ENCODE measurements at regions not wholly inside any gene's neighbourhood (a gene's known extent, or its start where the extent isn't known, plus 50 kb on each side); places are given as distances from the start of the nearest gene placed in this dataset.
"Not testable (repeated sequence)": the region's sequence is repeated elsewhere in the genome, so short reads cannot be mapped to it uniquely, and the experiment has no call there.

- CTCF ChIA-PET; H3K27ac ChIP-seq (ENCODE audit: low read depth in 2 of 2, low read length in 1 of 2); H3K36me3 ChIP-seq (replicated peaks in 1 of 2; ENCODE audit: control insufficient read depth in 1 of 2, insufficient read depth in 2 of 2, low read length in 1 of 2); H4K20me1 ChIP-seq (ENCODE audit: insufficient read depth); POLR2A ChIA-PET; H3K4me3 ChIP-seq (ENCODE audit: low read depth in 2 of 2, low read length in 1 of 2); H3K79me2 ChIP-seq (ENCODE audit: insufficient read depth); H3K4me2 ChIP-seq; DNase-seq; H3K4me1 ChIP-seq (ENCODE audit: control insufficient read depth in 1 of 2, insufficient read depth in 2 of 2, low read depth in 1 of 2, low read length in 1 of 2); H2AFZ ChIP-seq (ENCODE audit: low read depth); H3F3A ChIP-seq (replicated peaks; ENCODE audit: insufficient read depth); H3K9me3 ChIP-seq; H3K9me2 ChIP-seq; H3K9ac ChIP-seq: not testable (repeated sequence)
- peaks cover 33% of the 10 kb centered on the region for H3K27me3 ChIP-seq (ENCODE audit: insufficient read depth)
- 51% methylated on average over 6 of the region's 6 CpGs for WGBS (ENCODE audit: low lambda C conversion rate)
These were observed 271.7 kb upstream of the IRX1 start for GRCh38 chr5:3323966-3324365.

- Histone ChIP-seq H3K9ac (no peak overlapping the region), H3K79me2 (ENCODE audit: insufficient read depth) (no peaks in the 10 kb centered on the region), H3K27ac (ENCODE audit: low read depth in 2 of 2, low read length in 1 of 2) (no peak overlapping the region), H3F3A (replicated peaks; ENCODE audit: insufficient read depth) (peaks cover 5% of the 10 kb centered on the region), H3K4me2 (no peak overlapping the region), H2AFZ (ENCODE audit: low read depth) (no peak overlapping the region), H3K9me2 (no peaks in the 10 kb centered on the region), H3K4me3 (ENCODE audit: low read depth in 2 of 2, low read length in 1 of 2) (no peak overlapping the region), H3K4me1 (ENCODE audit: control insufficient read depth in 1 of 2, insufficient read depth in 2 of 2, low read depth in 1 of 2, low read length in 1 of 2) (no peaks in the 10 kb centered on the region), H3K9me3 (no peaks in the 10 kb centered on the region), H4K20me1 (ENCODE audit: insufficient read depth) (no peaks in the 10 kb centered on the region), H3K27me3 (ENCODE audit: insufficient read depth) (peaks cover 28% of the 10 kb centered on the region; the same call in 1 of the 2 replicates), H3K36me3 (replicated peaks in 1 of 2; ENCODE audit: control insufficient read depth in 1 of 2, insufficient read depth in 2 of 2, low read length in 1 of 2) (no peaks in the 10 kb centered on the region)
- TF ChIP-seq ZBTB33 (IDR thresholded peaks at IDR 0.05; ENCODE audit: borderline replicate concordance, low read depth): no peak
- TF ChIP-seq TEAD4 (IDR thresholded peaks at IDR 0.05; ENCODE audit: borderline replicate concordance, insufficient read depth): no peak
- no peak for TF ChIP-seq CTCF (IDR thresholded peaks at IDR 0.05)
- ChIA-PET CTCF (no interaction called here), POLR2A (no interaction called here)
- DNase-seq: no peak
- WGBS (ENCODE audit: low lambda C conversion rate): 10% methylated on average over 3 of the region's 3 CpGs
These were observed 272.5 kb upstream of the IRX1 start for GRCh38 chr5:3323144-3323543.

- 76% methylated on average over 3 of the region's 3 CpGs for WGBS (ENCODE audit: low lambda C conversion rate)
- CTCF ChIA-PET: no interaction called here
- Histone ChIP-seq H3K9me3 (no peaks in the 10 kb centered on the region), H3K9me2 (no peaks in the 10 kb centered on the region), H4K20me1 (ENCODE audit: insufficient read depth) (no peaks in the 10 kb centered on the region), H3K4me2 (no peak overlapping the region), H3K36me3 (replicated peaks in 1 of 2; ENCODE audit: control insufficient read depth in 1 of 2, insufficient read depth in 2 of 2, low read length in 1 of 2) (no peaks in the 10 kb centered on the region), H2AFZ (ENCODE audit: low read depth) (no peak overlapping the region), H3F3A (replicated peaks; ENCODE audit: insufficient read depth) (peaks cover 5% of the 10 kb centered on the region), H3K4me1 (ENCODE audit: control insufficient read depth in 1 of 2, insufficient read depth in 2 of 2, low read depth in 1 of 2, low read length in 1 of 2) (no peaks in the 10 kb centered on the region), H3K27me3 (ENCODE audit: insufficient read depth) (peaks cover 23% of the 10 kb centered on the region; the same call in 1 of the 2 replicates), H3K79me2 (ENCODE audit: insufficient read depth) (no peaks in the 10 kb centered on the region), H3K4me3 (ENCODE audit: low read depth in 2 of 2, low read length in 1 of 2) (no peak overlapping the region), H3K9ac (no peak overlapping the region), H3K27ac (ENCODE audit: low read depth in 2 of 2, low read length in 1 of 2) (no peak overlapping the region)
- TF ChIP-seq JUND (IDR thresholded peaks at IDR 0.05): no peak
- no peak for TF ChIP-seq SIN3A (IDR thresholded peaks at IDR 0.05; ENCODE audit: borderline replicate concordance, low read depth, low read length)
- TF ChIP-seq RAD21 (IDR thresholded peaks at IDR 0.05; ENCODE audit: low read length): no peak
- TF ChIP-seq TAF1 (IDR thresholded peaks at IDR 0.05; ENCODE audit: borderline replicate concordance, low read depth, low read length): no peak
- TF ChIP-seq YY1 (IDR thresholded peaks at IDR 0.05; ENCODE audit: low read depth): no peak
- DNase-seq: no peak
- POLR2A ChIA-PET: no interaction called here
These were observed 273.0 kb upstream of the IRX1 start for GRCh38 chr5:3322642-3323041.
